H9 (cell line): ENCODE measurements at regions not wholly inside any gene's neighbourhood (a gene's known extent, or its start where the extent isn't known, plus 50 kb on each side); places are given as distances from the start of the nearest gene placed in this dataset.

Source experiments
- DNase-seq: peaks from one replicate; pipeline ENCODE4 v3.0.0-alpha.2; 2017
- H2AFZ ChIP-seq: one replicate; pipeline ENCODE4 v1.6.1; 2013; ENCODE audit warnings: mild to moderate bottlenecking, low read length, control low read depth, moderate library complexity
- H2AK5ac ChIP-seq: 2 replicates; pipeline ENCODE4 v1.6.1; 2013; ENCODE audit warnings: low read length, control low read depth, mixed read lengths; ENCODE audit not compliant: insufficient read length
- H2BK120ac ChIP-seq: one replicate; pipeline ENCODE4 v1.6.1; 2013; ENCODE audit warnings: low read depth, mild to moderate bottlenecking, low read length, control low read depth, inconsistent platforms; ENCODE audit not compliant: poor library complexity, severe bottlenecking
- H2BK12ac ChIP-seq: 2 replicates; pipeline ENCODE4 v1.6.1; 2013; ENCODE audit warnings: low read length, control low read depth, mixed read lengths, low read depth; ENCODE audit not compliant: insufficient read length
- H2BK15ac ChIP-seq: 2 replicates; pipeline ENCODE4 v1.6.1; 2013; ENCODE audit warnings: low read depth, low read length, control low read depth
- H2BK20ac ChIP-seq: one replicate; pipeline ENCODE4 v1.6.1; 2013; ENCODE audit warnings: low read depth, mild to moderate bottlenecking, low read length, control low read depth, inconsistent platforms; ENCODE audit not compliant: poor library complexity, severe bottlenecking
- H2BK5ac ChIP-seq: 2 replicates; pipeline ENCODE4 v1.6.1; 2013; ENCODE audit warnings: low read length, control low read depth, mixed read lengths; ENCODE audit not compliant: insufficient read length
- H3K14ac ChIP-seq: 2 replicates; pipeline ENCODE4 v1.6.1; 2013; ENCODE audit warnings: low read length, control low read depth; ENCODE audit not compliant: insufficient read depth
- H3K18ac ChIP-seq: 2 replicates; pipeline ENCODE4 v1.6.1; 2013; ENCODE audit warnings: low read depth, mild to moderate bottlenecking, mixed read lengths, low read length, control low read depth; ENCODE audit not compliant: insufficient read length
- H3K23ac ChIP-seq: 2 replicates; pipeline ENCODE4 v1.6.1; 2013; ENCODE audit warnings: low read length, control low read depth, mixed read lengths, low read depth; ENCODE audit not compliant: insufficient read length
- H3K23me2 ChIP-seq: 2 replicates; pipeline ENCODE4 v1.6.1; 2013; ENCODE audit warnings: low read depth, mild to moderate bottlenecking, mixed read lengths, low read length, control low read depth; ENCODE audit not compliant: insufficient read length, poor library complexity, severe bottlenecking
- H3K27ac ChIP-seq: 2 replicates; pipeline ENCODE4 v1.5.1; 2013; ENCODE audit warnings: low read length, control low read depth, mixed read lengths, low read depth; ENCODE audit not compliant: insufficient read length
- H3K27me3 ChIP-seq: 2 replicates; pipeline ENCODE4 v1.6.1; 2013; ENCODE audit warnings: low read length, control low read depth, inconsistent platforms; ENCODE audit not compliant: insufficient read depth
- H3K4ac ChIP-seq: 2 replicates; pipeline ENCODE4 v1.6.1; 2013; ENCODE audit warnings: low read depth, mild to moderate bottlenecking, control low read depth, inconsistent platforms, low read length, moderate library complexity
- H3K4me1 ChIP-seq: 2 replicates; pipeline ENCODE4 v1.6.1; 2013; ENCODE audit warnings: low read length, control low read depth, inconsistent platforms; ENCODE audit not compliant: insufficient read depth
- H3K4me2 ChIP-seq: 2 replicates; pipeline ENCODE4 v1.6.1; 2013; ENCODE audit warnings: low read length, control low read depth, mixed read lengths; ENCODE audit not compliant: insufficient read length, insufficient read depth
- H3K56ac ChIP-seq: 2 replicates; pipeline ENCODE4 v1.6.1; 2013; ENCODE audit warnings: low read depth, mild to moderate bottlenecking, mixed read lengths, low read length, control low read depth; ENCODE audit not compliant: insufficient read length
- H3K79me1 ChIP-seq: 2 replicates; pipeline ENCODE4 v1.6.1; 2013; ENCODE audit warnings: low read depth, mild to moderate bottlenecking, moderate library complexity, low read length, control low read depth, inconsistent platforms; ENCODE audit not compliant: insufficient read depth, poor library complexity, severe bottlenecking
- H3K79me2 ChIP-seq: 2 replicates; pipeline ENCODE4 v1.6.1; 2013; ENCODE audit warnings: low read length, control low read depth, inconsistent platforms; ENCODE audit not compliant: insufficient read depth
- H3K9ac ChIP-seq: 2 replicates; pipeline ENCODE4 v1.6.1; 2013; ENCODE audit warnings: low read length, control low read depth, mixed read lengths; ENCODE audit not compliant: insufficient read length; ENCODE audit errors: extremely low read depth
- H3K9me3 ChIP-seq: one replicate; pipeline ENCODE4 v1.6.1; 2013; ENCODE audit warnings: low read depth, low read length, inconsistent platforms; ENCODE audit not compliant: control insufficient read depth
- H3T11ph ChIP-seq: one replicate; pipeline ENCODE4 v1.6.1; 2013; ENCODE audit warnings: mild to moderate bottlenecking, low read length, control low read depth, inconsistent platforms
- H4K20me1 ChIP-seq: one replicate; pipeline ENCODE4 v1.6.1; 2013; ENCODE audit not compliant: control insufficient read depth, insufficient read length, insufficient read depth
- H4K5ac ChIP-seq: 2 replicates; pipeline ENCODE4 v1.6.1; 2013; ENCODE audit warnings: low read depth, mild to moderate bottlenecking, mixed read lengths, low read length, control low read depth; ENCODE audit not compliant: insufficient read length
- H4K8ac ChIP-seq: replicated peaks from 2 replicates; pipeline ENCODE4 v1.6.1; 2013; ENCODE audit warnings: low read length, control low read depth, mixed read lengths, low read depth; ENCODE audit not compliant: insufficient read length
- H4K91ac ChIP-seq: 2 replicates; pipeline ENCODE4 v1.6.1; 2013; ENCODE audit warnings: low read depth, mild to moderate bottlenecking, moderate library complexity, mixed read lengths, low read length, control low read depth; ENCODE audit not compliant: insufficient read length
- H3K27ac Mint-ChIP-seq, 3 experiments: 2 replicates in 2 of 3; 3 replicates in 1 of 3; pipeline ENCODE4 v1.8.0; 2020 to 2021; ENCODE audit warnings: mixed read lengths in 3 of 3, mild to moderate bottlenecking in 1 of 3, moderate library complexity in 1 of 3
- H3K27me3 Mint-ChIP-seq: 2 replicates; pipeline ENCODE4 v1.8.0; 2021; ENCODE audit warnings: low read depth, mild to moderate bottlenecking, moderate library complexity, mixed read lengths
- H3K36me3 Mint-ChIP-seq, 3 experiments: 2 replicates in 2 of 3; 3 replicates in 1 of 3; pipeline ENCODE4 v1.8.0; 2020 to 2021; ENCODE audit warnings: low read depth in 3 of 3, mixed read lengths in 3 of 3; ENCODE audit not compliant: insufficient read depth in 1 of 3
- H3K4me1 Mint-ChIP-seq, 2 experiments: 2 replicates each; pipeline ENCODE4 v1.8.0; 2020; ENCODE audit warnings: mixed read lengths in 2 of 2
- H3K4me3 Mint-ChIP-seq, 2 experiments: 2 replicates in 1 of 2; 3 replicates in 1 of 2; pipeline ENCODE4 v1.8.0; 2020 to 2021; ENCODE audit warnings: mild to moderate bottlenecking in 2 of 2, mixed read lengths in 2 of 2, moderate library complexity in 1 of 2
- H3K9me3 Mint-ChIP-seq, 2 experiments: 2 replicates in 1 of 2; 3 replicates in 1 of 2; pipeline ENCODE4 v1.8.0; 2020; ENCODE audit warnings: mild to moderate bottlenecking in 2 of 2, mixed read lengths in 2 of 2, moderate library complexity in 1 of 2
- WGBS: extraction: QIAGEN DNeasy Blood & Tissue Kit; methylation state at CpG from one replicate; pipeline ENCODE4 v1.1.7; 2013; ENCODE audit warnings: missing lambda C conversion rate, low lambda C conversion rate, mixed read lengths; ENCODE audit not compliant: insufficient read length; ENCODE audit errors: extremely low coverage; 5-methylcytosine and 5-hydroxymethylcytosine counted together
- TF ChIP-seq, protein P1 (sequence below): fragments of 200-600 bp; sonication (generic); conservative IDR thresholded peaks from 3 replicates; pipeline ENCODE4 v1.8.0; 2021; ENCODE audit warnings: antibody characterized with exemption, mild to moderate bottlenecking

DNA sequence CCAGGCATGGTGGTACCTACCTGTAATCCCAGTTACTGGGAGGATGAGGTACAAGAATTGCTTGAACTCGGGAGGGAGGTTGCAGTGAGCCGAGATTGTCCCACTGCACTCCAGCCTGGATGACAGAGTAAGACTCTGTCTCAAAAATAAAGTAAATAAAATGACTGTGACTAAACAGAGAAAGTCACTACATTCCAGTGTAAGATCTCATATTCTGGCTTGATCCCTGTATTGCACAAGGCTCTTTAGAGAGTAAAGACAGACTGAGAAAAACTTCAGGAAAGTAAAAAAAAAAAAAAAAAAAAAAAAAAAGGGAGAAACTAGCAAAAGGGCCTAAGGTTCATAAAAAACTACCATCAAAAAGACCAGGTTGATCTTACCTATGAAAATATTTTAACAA lies 106.6 kb upstream of the PJA2 start:
- Mint-ChIP-seq H3K27me3 (no peaks in the 10 kb centered on the region), H3K27ac (peak overlapping the region in 1 of 3 experiments; percentile 2; a peak in 1 of 7 replicates), H3K9me3 (no peaks in the 10 kb centered on the region; a peak in 1 of 5 replicates), H3K4me1 (no peaks in the 10 kb centered on the region), H3K36me3 (no peaks in the 10 kb centered on the region), H3K4me3 (no peak overlapping the region)
- TF ChIP-seq, protein P1, sequence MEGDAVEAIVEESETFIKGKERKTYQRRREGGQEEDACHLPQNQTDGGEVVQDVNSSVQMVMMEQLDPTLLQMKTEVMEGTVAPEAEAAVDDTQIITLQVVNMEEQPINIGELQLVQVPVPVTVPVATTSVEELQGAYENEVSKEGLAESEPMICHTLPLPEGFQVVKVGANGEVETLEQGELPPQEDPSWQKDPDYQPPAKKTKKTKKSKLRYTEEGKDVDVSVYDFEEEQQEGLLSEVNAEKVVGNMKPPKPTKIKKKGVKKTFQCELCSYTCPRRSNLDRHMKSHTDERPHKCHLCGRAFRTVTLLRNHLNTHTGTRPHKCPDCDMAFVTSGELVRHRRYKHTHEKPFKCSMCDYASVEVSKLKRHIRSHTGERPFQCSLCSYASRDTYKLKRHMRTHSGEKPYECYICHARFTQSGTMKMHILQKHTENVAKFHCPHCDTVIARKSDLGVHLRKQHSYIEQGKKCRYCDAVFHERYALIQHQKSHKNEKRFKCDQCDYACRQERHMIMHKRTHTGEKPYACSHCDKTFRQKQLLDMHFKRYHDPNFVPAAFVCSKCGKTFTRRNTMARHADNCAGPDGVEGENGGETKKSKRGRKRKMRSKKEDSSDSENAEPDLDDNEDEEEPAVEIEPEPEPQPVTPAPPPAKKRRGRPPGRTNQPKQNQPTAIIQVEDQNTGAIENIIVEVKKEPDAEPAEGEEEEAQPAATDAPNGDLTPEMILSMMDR: no peak
- H2BK120ac ChIP-seq: no peak overlapping the region
- no peak overlapping the region for H2AFZ ChIP-seq
- no peak overlapping the region for H2BK15ac ChIP-seq
- no peak overlapping the region for H3K14ac ChIP-seq
- no peak overlapping the region for H3K9ac ChIP-seq
- no peaks in the 10 kb centered on the region for H3K4me1 ChIP-seq
- no peaks in the 10 kb centered on the region for H3K27me3 ChIP-seq
- no peak overlapping the region for H2BK20ac ChIP-seq
- no peak overlapping the region for H4K91ac ChIP-seq
- H3K4ac ChIP-seq: no peak overlapping the region
- H3K18ac ChIP-seq: no peak overlapping the region
- no peak overlapping the region for H2BK12ac ChIP-seq
- no peaks in the 10 kb centered on the region for H4K20me1 ChIP-seq
- no peaks in the 10 kb centered on the region for H3K9me3 ChIP-seq
- H3K23me2 ChIP-seq: no peaks in the 10 kb centered on the region
- no peak overlapping the region for H2BK5ac ChIP-seq
- no peak overlapping the region for H3K27ac ChIP-seq
- no peak overlapping the region for H4K8ac ChIP-seq
- H2AK5ac ChIP-seq: no peak overlapping the region
- no peak overlapping the region for H3K56ac ChIP-seq
- H3K79me1 ChIP-seq: no peaks in the 10 kb centered on the region
- H3K4me2 ChIP-seq: no peak overlapping the region
- no peak overlapping the region for H3T11ph ChIP-seq
- H3K23ac ChIP-seq: no peak overlapping the region
- no CpG with 5 or more reads among the region's 2 CpGs for WGBS
- no peak overlapping the region for H4K5ac ChIP-seq
- no peak for DNase-seq
- H3K79me2 ChIP-seq: no peaks in the 10 kb centered on the region
